ENCODE measurements at regions not wholly inside any gene's neighbourhood (a gene's known extent, or its start where the extent isn't known, plus 50 kb on each side); places are given as distances from the start of the nearest gene placed in this dataset.

DNA sequence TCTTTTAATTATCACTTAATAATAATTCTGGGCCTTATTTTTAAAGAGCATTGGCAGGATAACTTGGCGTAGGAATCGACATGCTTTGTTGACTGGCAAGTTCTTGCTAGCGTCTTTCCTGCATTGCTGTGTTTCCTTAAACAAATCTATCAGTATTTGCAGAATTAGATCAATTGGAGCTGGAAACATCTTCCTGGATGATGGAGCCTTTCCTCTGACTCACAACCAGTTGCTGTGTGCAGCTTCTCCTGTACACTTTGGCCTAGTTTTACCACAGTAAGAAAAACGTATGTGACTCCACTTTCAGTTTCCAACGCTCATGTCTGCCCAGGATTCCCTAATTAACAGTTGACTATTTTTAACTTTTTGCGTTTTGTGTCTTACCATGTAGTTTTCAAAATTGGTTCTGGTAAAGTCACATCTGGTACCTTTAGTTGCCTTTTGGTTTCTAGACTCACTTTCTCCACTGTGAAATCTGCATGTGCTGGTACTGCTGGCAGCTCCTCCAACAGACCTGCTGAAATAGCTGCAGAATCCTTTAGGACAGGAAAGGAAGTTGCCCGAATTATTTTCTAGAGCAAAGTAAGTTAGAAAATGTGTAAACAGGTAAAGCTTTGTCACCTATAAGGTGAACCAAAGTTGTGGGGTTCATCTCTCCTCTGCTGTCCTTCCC, 553.2 kb upstream of the FAT1 start:
- DNase-seq = no peak

DNA sequence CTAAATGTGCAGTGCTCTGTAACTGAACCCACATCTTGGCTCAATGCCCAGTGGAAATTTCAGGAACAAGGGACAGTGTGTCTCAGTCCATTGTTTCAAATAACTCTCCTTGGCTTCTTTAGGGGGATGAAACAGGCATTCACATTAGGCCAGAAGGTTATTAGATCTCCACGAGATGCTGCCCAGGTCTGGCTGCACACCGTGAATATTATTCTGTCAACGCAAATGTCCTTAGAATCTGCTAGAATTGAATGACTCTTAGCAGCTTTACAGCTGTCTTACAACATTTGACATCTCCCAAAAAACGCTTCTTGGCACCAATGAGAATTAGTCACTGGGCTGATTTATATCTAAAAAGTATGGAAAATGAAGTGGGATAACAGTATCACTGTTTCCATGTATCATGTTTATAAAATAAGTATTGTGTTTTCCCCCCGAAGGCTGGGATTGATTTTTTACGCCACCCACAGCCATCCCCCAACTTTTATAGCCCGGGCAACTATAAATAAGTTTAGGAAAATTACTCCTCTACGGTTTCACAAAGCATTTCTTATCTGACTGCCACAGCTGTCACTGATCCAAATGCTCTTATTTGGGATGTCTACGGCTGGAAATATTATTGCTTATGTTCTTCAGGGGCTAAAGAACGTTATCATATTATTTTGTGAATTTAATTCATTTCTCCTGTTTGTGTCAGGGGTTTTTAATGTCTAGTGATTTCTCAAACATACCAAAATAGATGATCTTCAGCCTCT, 559.7 kb upstream of the FAT1 start:
- DNase-seq = no peak

DNA sequence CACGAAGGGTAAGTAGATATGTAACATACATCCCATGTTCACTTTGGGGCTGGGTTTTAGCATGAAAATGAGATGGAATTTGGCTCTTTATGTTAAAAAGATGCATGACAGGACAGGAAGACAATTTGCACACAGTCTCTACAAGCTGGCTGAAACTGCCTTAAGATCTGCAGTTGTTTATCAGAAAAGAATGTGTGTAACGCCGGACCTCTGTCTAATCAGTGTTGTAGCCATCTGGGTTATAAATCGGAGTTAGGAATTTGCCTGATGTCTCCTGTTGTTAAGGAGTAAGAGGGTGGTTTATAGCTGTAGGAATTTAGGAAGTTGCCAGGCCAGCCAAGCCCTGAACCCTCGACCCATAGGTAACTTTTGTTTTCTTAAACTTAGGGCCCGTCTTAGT, 562.9 kb upstream of the FAT1 start:
- DNase-seq = no peak

GRCh38 chr4:187289371-187289770, 565.7 kb upstream of the FAT1 start:
- no peak for DNase-seq

- DNase-seq = no peak
Measured at GRCh38 chr4:187294861-187295260, 571.2 kb upstream of the FAT1 start.

GRCh38 chr4:187301923-187302322, 578.3 kb upstream of the FAT1 start:
- DNase-seq = no peak

DNA sequence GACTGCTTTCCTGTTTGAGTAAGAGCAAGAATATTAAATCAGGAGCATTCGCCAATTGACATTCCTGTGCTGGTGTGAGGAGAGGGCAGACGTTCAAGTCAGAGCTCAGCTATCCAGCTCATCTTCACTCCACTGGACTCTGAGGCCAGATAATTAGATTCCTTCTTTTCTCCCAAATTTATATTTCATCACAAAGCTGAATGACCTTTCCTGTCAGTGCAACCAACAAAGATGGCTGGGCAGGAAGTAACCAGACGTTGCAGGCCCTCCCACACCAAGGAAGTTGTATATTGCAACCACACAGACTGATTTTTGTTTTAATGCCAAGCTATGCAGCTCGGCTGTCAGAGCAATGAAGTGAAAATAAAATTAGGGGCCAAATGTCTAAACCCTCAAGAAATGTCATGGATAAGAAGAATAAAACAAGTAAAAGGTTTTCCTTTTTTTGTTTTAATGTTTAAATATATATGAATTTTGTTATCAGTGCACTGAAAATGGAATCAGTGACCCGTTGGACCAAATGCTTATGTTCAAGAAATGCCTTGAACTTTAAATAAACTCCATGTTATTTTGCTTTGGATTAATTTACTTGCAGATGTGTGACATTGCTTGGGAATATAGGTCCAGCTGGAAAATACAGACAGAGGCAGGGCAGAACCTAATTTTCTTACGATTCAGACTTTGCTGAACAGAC, 578.9 kb upstream of the FAT1 start:
- no peak for DNase-seq

DNA sequence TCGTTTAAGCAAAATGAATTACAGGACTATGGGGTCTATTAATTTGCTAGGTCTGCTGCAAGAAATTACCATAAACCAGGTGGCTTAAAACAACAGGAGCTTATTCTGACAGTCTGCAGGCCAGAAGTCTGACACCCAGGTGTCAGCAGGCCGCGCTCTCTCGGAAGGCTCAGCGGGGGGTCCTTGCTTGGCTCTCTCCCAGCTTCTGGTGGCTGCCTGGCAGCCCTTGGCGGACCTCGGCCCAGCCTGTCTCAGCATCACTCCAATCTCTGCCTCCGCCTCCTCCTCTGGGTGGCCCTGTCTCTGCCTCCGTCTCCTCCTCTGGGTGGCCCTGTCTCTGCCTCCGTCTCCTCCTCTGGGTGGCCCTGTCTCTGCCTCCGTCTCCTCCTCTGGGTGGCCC, 580.5 kb upstream of the FAT1 start:
- DNase-seq = no peak

GRCh38 chr4:187307131-187307530, 583.5 kb upstream of the FAT1 start:
- no peak for DNase-seq

GRCh38 chr4:187309456-187309855, 585.8 kb upstream of the FAT1 start:
- DNase-seq = no peak

- DNase-seq = no peak
Measured at GRCh38 chr4:187312299-187312698, 588.6 kb upstream of the FAT1 start.

DNA sequence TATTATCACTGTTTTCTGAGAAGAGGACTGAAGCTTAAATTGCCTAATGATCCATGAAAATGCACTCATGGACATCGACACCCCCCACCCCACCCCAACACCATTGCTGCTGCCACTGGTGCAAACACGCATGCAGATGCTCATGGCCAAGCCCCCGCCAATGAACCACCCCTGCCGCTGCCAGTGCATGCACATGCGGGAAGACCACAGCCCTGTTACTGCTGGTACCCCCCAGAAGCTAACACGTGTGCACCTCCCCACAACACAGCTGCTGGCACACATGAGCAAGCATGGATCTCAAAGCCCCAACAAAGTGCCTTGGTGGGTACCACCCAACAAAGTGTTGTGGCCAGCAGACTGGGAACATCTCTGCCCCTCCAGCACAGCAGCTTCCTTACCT, 594.1 kb upstream of the FAT1 start:
- DNase-seq = no peak

DNA sequence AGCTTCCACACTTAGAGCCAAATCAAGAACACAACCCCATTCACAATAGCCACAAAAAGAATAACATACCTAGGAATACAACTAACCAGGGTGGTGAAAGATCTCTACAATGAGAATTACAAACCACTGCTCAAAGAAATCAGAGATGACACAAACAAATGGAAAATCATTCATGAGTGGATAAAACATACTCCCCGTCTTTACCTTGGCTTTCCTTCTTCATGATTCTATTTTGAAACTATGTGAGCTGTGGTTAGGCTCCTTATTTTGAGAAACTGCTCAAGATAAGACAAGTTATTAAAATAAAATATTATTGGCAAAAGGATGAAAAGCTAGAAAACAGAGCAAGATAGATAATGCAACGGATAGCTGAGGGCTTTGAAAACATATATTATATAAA, 598.1 kb upstream of the FAT1 start:
- DNase-seq = no peak

- DNase-seq = no peak
Measured at GRCh38 chr4:187332141-187332540, 608.5 kb upstream of the FAT1 start.

DNA sequence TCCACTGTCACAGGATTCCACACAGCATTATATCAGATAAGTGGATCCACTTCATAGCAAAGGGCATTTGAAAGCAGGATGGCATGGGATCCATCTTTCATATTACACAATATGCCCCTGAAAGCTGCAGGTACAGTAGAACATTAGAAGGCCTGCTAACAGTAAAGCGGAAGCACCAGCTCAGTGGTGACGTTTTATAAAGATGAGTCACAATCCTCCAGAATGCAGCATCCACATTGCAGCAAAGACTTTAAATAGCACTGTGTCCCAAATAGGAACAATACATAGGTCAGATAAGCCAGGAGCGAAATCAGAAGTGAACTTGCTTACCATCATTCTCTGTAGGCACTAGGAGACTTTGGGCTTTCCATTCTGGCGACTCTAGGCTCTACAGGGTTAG, 609.5 kb upstream of the FAT1 start:
- no peak for DNase-seq

DNA sequence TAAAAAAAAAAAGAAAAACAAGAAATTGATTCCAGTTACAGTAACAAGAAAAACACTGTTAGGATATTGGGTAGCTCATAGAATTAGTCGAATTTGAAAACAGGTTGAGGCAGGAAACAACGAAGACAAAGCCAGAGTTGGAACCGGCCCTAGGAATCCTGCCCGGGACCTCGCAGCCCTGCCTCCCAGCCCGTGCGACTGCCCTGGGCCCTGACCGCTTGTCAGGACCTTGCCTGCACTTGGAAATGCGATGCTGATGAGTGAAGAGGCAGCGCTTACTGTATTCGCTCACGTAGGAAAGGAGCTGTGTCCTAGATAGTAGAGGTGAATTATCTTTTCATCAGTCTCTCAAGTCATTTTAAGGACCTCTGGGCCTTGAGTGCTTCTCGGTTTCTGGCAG, 611.7 kb upstream of the FAT1 start:
- DNase-seq = no peak

- DNase-seq = no peak
Measured at GRCh38 chr4:187354740-187355139, 631.1 kb upstream of the FAT1 start.

GRCh38 chr4:187357045-187357643, 633.5 kb upstream of the FAT1 start:
- DNase-seq = no peak

- no peak for DNase-seq
Measured at GRCh38 chr4:187357821-187358220, 634.2 kb upstream of the FAT1 start.

DNA sequence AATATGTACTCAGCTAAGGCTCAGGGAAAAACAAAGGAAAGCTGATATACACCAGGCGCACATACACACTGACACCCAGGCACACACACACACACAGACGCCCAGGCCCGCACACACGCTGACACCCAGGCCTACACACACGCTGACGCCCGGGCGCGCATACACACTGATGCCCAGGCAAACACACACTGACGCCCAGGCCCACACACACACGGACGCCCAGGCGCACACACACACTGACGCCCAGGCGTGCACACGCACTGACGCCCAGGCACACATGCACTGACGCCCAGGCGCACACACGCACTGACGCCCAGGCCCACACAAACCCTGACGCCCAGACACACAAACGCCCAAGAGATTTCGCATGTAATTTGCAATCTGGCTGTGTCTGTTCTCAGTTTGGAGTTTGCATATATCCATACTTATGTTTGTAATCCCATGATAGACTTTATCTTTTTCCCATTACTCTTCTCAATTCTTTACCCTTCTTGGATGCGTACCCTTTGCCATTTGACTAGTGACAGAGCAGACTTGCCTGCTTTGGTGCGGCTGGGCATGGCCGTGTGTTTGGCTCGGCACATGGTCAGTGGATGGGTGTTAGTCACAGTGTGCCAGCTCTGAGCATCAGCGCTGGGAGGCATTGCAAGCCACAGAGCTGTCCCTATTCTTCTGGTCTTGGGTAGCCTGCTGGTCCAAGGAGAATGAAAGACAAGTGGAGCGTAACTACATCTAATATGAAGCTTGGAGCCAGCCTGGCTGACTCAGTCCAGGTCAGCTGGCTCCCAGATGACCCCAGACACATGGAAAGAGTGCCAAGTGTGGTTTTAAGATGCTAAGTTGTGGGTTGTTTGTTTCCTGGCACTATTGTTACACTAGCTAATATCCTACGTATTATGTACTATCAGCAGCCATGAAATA, 632.4 kb upstream of the ZFP42 start:
- no peak for DNase-seq

- DNase-seq = no peak
Measured at GRCh38 chr4:187364401-187364800, 631.2 kb upstream of the ZFP42 start.

- DNase-seq = no peak
Measured at GRCh38 chr4:187364851-187365250, 630.7 kb upstream of the ZFP42 start.

- no peak for DNase-seq
Measured at GRCh38 chr4:187366530-187366929, 629.0 kb upstream of the ZFP42 start.

Data from hematopoietic multipotent progenitor cell treated with erythropoietin and hydrocortisone succinate and interleukin-3 and kit ligand, for 4 days (in vitro differentiated cells).